G401 (cell line): ENCODE measurements at regions not wholly inside any gene's neighbourhood (a gene's known extent, or its start where the extent isn't known, plus 50 kb on each side); places are given as distances from the start of the nearest gene placed in this dataset.

Source experiments
- DNase-seq: peaks from one replicate; pipeline ENCODE4 v3.0.0-alpha.2; 2015; ENCODE audit warnings: low spot score
- in situ Hi-C: cut with HindIII; loops from 2 replicates; pipeline ENCODE4 v1.10.0; 2016; ENCODE audit warnings: low sequenced_read_pairs, mixed read lengths

DNA sequence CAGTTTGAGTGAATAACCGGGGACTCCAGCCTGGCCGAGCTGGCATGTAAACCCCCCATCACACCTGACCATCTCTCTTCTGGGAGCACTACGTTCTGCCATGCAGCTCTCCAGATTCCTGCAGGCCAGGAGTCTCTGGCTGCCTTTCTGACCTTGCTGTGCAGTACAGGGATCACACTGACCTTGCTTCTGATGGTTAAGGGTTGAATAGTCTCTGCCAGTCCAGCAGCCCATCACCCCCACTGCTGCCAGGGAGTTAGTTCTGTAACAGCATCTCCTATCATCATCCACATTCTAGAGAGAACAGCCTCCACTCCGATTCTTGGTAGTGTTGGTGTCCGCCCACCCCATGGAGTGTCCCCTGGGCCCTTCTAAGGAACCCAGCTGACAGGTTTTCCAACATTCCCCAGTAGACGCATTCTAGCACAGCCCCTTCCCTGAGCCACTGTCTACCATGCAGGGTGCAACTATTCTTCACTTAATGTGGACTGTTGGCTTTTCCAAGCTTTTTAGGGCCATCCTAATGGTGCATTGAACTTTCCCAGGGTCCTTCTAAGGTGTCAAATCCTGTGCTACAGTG lies 109.8 kb downstream of the RIPK4 start:
- in situ Hi-C loops: no loop called here
- no peak for DNase-seq

DNA sequence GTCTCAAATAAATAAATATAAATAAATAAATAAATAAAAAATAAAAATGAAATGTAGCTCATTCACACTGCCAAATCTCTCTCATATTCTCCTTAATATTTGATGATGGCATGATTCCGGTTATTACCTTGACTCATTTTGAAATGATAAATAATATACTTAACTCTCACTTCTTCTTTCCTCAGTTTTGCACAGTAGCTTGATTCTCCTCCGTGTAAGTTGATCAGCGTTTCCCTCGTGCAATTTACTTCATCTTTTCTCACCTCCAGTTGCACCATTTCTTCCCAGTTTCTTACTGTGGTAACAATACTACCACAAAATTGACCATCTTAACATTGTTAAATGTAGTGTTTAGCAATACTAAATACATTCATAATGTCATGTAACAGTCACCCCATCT lies 111.6 kb downstream of the RIPK4 start:
- DNase-seq: no peak
- in situ Hi-C loops: no loop called here

DNA sequence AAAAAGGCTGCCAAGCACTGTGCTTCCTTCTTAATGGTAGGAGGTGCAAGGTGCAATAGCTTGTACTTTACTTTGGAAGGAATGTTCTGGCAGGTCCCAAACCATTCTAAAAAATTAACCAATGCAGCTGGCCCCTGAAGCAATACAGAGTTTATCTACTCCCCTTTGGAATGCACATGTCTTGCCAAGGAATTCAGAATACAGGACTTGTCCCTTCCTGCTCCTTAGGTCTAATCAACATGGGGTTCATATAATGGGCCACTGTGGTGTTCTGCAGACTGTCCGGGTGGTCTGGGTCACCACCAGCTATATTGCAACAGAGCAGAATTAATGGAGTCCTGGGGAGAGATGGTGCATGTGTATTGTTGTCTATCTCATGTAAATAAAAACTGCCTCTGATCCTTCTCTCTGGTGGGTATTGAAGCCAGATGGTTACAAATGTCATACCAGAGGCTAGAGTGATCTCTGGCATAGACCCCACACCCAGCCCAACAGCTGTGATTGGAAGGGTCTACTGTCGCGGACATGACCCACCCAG lies 112.8 kb downstream of the RIPK4 start:
- DNase-seq: no peak
- in situ Hi-C loops: no loop called here

DNA sequence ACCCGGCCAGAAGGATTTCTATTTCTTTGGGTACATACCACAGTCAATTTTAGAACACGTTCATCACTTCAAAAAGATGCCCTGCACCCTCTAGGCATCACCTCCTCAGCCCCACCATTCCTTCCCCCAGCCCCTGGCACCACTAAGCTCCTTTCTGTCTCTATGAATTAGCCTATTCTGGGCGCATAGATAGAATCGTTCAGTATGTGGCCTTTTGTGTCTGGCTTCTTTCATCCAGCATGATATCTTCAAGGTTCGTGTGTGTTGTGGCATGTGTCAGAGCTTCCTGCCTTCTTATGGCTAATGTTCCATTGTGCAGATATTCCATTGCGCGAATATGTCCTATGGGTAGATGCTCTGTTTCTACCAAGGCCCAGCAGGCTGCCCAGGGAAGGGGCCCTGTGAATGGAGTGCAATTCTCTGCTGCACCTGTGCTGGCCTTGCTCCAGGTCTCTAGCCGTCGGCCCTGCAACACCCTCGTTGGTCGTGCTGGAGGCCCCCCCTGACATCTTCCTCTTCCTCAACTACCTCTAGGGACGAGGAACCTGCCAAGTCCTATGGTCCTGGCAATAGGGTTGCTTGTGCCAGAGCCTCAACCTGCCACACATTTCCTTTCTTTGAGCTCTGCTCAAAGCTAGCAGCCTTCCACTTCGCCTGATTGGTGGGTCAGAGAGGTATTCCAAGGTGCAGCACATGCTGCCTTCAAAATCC lies 113.5 kb downstream of the RIPK4 start:
- DNase-seq: no peak
- in situ Hi-C loops: no loop called here

DNA sequence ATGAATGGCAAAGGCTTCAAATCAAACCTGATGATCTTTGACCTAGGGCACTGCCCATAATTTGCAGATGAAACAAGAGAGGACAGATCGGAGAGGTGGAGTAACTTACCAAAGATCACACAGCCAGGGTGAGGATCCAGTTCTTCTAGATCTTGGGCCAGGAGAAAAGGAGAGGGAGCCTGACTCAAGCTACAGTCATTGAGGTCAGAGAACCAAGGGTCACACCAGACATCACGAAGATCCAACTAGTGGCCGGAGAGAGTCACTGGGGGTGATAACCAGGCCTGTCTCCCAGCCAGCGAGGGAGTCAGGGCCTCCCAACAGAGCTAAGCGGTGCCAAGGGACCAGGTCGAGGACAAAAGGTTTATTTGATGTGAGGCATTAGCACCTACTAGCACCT lies 115.0 kb downstream of the RIPK4 start:
- DNase-seq: no peak
- in situ Hi-C loops: no loop called here

DNA sequence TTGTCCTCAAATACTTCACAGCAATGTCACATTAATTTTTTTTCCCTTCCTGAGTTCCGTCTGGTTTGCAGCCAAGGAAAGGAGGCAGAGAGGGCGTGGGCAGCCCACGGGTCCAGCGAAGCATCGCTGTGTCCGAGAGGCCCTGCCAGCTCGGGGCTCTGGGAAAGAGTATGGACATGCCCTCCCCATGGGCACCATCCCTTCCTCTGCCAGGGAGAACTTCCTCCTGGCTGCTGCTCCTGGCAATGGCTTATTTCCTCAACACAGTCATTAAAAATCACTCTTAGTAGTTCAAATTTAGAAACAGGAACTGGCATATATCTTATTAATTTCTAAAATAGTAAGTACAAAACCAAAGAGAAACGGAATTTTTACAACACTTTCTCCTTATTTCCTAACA lies 115.4 kb downstream of the RIPK4 start:
- in situ Hi-C loops: no loop called here

DNA sequence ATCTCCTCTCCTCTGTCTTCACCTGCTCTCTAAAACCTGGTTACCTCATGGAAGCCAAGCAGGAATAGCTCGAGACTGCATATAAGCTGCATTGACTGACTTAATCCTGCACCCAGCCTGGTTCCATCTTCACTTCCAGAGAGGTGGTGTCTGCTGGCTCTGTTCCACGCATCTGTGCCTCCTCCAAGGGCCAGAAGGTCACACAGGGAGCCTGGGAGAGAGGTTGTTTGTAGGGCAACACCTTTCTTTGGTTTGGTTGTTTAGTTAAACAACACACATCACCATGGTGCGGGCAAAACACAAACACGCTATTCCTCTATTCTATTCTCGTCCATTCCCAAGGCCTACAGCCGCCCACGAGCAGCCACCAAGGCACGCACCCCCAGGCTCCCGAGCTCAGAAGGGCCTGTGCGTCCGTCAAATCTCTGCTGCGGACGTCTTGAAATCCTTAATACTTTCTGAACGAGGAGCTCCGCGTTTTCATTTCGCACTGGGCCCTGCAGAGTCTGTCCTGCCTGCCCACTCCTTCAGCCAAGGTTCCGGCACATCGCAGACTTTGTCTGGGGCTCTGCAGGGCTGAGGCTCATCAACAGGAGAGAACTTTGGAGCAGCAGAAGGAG lies 116.2 kb downstream of the RIPK4 start:
- DNase-seq: no peak
- in situ Hi-C loops: no loop called here

More for the DNA sequence above, 115.4 kb downstream of the RIPK4 start:
- no peak for DNase-seq

DNA sequence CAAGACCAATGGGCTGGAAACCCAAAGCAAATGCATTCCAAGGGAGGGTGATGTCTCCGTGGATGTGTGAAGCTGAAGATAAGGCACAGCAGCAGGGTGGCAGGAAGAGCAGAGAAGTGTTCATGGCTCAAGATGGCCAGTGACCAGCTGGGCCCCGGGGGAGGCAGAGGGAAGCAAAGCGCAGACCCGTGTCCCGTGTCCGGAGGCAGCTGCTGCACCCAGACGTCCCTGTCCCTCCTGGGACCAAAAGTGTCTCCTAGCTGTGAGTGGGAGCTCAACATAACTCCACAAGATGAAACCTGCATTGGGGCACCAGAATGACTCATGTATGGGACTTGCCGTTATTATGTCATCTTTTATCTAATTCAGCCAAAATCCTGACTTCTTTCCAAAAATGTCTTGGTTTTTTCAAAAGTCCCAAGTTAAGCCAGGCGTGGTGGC lies 118.2 kb downstream of the RIPK4 start:
- no peak for DNase-seq
- in situ Hi-C loops: no loop called here

DNA sequence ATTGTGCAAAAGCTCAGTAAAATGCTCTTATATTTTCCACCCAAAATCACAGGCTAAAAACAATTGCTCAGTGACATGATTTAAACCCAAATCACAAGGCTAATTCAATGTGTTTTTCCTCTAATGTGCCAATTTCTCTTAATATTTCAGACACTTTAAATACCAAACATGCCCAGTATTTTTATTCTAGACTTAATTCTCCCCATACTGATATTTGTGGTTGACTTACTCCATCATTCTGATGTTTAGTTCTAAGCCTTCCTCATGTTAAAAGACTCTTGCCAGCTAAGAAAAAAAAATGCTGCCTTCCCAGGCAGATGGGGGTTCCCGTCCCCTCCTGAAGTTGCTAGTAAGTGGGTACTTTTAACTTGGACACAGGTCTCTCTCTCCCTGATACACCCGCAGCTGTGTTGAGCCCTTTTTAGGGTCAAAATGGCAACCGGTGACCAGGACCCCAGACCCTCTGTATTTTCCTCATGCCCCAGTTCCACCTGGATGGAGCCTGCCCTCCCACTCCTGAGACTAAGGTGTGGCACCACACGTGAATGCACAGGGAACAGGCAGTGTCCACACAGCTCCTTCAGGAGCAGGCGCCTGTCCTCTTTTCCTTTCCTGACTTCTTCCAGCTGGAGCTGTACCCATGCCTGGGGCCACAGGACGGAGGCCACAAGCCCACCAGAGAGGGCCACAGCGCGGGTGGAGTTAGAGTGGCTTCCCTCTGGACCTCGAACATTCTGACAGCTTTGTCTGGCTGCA lies 118.9 kb downstream of the RIPK4 start:
- DNase-seq: no peak
- in situ Hi-C loops: no loop called here

DNA sequence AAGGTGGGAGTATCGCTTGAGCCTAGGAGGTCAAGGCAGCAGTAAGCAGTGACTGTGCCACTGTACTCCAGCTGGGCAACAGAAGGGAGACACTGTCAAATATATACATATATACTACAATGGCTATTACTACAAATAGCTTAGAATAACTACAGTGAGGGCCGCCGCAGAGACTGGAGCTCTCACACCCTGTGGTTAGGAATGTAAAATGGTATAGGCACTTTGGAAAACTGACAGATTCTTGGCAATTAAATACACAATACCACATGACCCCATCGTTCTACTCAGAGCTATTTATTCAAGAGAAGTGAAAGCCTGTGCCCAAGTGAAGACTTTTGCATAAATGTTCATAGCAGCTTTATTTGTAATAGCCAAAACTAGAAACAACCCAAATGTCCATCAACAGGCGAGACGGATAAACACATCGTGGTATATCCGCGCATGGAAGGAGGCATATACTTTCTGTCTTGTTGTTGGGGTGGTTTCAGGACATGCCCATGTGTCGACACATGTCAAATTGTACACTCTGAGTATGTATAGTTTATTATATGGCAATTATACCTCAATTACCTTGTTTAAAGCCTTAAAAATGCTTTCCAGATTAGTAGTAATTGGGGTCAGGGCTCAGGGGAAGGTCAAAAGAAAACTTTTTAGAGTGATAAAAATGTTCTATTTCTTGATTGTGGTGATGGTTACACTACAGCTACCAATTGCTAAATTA lies 123.4 kb downstream of the RIPK4 start:
- in situ Hi-C loops: no loop called here
- DNase-seq: no peak

DNA sequence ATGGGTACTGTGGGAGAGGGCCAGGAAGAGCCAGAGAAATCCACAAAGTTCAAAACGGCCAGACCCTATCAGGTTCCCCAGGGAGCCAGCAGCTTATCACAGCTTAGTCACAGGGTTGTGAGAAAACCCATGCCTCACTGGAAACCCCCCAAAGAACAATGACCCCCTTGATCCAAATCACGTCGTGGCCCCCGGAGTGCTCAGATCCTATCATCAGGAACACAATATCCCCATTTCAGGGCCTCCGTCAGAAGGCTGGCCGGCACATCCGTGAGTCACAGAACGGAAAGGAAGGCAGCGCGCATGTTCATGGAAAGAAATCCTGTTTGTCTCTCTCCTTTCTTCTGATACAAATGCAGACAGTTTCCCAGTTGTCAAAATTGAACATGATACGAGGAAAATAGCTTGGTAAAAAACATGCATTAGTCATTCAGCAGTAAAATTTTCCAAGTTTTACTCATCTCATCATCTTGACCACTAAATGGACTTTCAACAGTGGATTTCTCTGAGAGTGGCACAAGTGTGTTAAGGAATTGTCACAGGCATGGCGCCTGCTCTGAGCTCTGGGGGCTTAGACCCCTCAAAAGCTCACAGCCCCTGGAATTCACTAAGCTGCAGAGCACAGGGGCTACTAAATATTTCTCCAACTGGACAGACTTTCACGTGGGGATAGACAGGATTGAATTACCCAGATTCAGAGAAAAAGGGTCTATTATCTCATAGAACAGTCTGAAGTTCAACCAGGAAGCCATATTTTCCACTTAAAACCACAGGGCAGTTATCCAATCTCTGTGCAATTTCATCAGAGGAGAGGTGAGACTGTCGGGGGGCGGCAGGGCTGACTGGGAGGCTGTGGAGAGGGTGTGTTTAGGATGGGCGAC lies 124.8 kb downstream of the RIPK4 start:
- in situ Hi-C loops: no loop called here

DNA sequence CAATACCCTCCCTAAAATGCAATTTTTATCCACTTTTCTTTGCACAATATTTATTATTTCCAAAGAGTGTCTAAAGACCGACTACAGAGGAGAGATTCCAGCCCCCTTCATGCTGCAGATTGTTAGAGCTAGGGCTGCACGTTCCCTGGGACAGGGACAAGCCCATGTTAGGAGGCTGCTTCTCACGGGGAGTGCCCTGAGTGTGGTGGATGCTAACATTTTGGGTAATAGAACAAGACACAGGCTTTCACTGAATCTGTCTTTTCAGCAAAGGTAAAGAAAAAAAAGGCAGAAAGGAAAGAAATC lies 125.4 kb downstream of the RIPK4 start:
- no peak for DNase-seq
- in situ Hi-C loops: no loop called here

More for the DNA sequence above, 124.8 kb downstream of the RIPK4 start:
- DNase-seq: no peak

DNA sequence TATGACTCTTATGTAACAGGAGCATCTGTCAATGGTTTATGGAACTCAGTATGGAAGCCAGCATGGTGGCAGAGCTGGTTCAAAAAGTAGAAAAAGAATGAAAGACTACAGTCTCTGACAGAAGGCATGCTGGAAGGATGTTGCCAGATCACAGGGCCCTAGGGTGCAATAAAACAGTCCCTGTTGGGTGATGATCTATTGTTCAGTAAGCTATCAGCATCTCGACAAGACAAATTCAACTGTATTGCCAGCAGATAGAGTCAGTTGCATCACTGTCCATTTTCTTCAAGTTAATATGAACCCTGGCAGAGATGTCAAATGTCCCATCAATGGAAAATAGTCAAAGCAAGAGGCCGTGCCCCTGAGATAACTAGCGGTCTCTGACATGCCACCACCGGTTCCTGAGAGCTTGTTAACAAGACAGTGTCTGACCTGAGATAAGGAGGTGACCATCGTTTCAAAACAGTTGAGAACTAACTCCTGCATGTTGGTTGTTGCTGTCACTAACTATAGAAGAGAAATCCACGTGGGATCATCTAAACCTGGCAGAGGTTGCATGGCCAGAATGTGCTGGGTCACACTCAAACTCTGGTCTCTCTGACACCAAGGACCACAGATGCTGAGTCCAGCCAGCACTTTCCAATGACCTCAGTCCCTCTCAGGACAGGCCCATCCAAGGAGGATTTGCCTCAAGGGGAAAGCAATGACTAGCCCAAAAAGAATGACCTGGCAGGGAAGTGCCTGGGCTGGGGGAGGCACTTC lies 125.9 kb downstream of the RIPK4 start:
- DNase-seq: no peak
- in situ Hi-C loops: no loop called here

DNA sequence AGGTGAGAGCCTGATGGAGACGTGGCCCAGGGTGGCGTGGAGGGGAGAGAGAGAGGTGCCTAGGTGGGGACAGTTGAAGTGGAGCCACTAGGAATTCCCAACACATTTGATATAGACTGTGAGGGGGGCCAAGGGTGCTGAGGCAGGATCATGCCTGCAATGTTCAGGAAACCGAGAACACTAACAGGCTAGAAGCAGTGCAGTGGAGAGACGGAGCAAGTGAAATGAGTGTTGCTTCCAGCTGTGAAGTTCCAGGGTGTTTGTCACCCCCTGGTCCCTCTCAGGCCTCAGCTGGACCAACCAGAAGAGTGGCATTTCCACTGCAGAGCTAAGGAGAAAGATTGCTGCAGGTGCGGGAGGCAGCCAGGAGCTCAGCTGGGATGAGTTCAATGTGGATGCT lies 127.1 kb downstream of the RIPK4 start:
- DNase-seq: no peak
- in situ Hi-C loops: no loop called here

DNA sequence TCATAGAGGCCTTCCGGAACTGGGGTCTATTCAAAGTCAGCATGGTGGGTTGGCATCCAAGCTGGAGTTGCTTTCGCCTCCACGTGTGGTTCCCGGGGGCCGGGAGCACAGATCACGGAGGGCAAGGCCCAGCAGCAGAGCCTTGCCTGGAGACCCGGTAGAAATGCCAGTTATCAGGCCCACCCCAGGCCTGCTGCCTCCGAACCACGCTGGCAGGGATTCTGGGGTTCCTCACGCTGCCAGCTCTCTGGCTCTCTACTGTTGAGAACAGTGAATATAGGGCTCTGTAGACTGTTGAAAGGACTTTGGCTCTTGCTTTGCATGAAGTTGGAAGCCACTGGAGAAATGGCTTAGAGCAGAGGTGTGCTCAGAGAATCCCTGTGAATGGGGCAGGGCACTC lies 127.5 kb downstream of the RIPK4 start:
- DNase-seq: no peak
- in situ Hi-C loops: no loop called here

DNA sequence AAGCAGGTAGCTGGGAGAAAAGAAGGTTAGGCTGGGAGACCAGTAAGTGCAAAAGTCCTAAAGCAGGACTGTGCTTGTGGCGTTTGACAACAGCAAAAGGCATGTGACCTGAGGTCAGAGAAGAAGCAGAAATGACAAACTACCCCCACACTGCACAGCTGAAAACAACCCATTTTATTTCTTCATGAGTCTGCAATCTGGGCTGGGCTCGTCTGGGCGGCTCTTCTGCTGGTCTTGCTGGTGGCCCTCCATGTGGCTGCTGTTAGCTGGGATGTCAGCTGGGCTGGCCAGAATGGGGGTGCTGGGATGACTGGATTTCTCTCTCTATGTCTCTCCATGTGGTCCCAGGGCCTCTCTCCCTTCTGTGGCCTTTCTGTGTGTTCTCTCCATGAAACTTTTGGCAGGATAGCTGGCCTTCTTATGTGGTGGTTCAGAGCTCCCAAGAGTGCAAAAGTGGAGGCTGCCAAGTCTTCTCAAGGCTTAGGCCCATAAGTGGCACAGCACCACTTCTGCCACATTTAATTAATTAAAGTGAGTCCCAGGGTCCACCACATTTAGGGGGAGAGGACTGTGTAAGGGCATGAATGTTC lies 128.6 kb downstream of the RIPK4 start:
- no peak for DNase-seq
- in situ Hi-C loops: no loop called here
